GM18505 (cell line): ENCODE measurements at regions not wholly inside any gene's neighbourhood (a gene's known extent, or its start where the extent isn't known, plus 50 kb on each side); places are given as distances from the start of the nearest gene placed in this dataset.
"Not testable (repeated sequence)": the region's sequence is repeated elsewhere in the genome, so short reads cannot be mapped to it uniquely, and the experiment has no call there.

Experiments used
- ATAC-seq: cut with Tn5 transposase; IDR thresholded peaks from one replicate; pipeline ENCODE4 v1.9.1; 2021; ENCODE audit not compliant: unreplicated experiment
- POLR2A ChIP-seq: IDR thresholded peaks from 4 replicates; pipeline ENCODE4 v1.6.1; 2011; ENCODE audit warnings: borderline replicate concordance; ENCODE audit not compliant: insufficient read depth, insufficient read length; ENCODE audit errors: extremely low read depth

DNA sequence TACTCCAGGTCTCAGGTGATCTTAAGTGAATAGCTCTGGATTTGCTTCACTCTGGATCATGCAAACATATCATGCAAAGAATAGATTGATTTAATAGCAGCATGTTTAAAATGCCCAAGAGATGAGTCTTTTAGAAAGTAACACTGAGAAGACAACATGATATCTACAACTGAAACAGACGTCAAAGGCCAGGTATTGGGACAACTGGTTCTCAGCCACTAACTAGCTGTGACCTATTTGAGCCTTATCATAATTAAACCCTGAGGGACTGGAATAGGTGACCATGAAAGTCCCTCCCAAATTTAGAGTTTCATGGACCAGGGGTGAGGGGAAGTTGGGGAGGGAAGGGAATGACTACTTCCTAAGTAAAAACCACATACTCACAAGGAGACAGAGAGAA, 95.7 kb downstream of the NIBAN1 start:
- TF ChIP-seq POLR2A = no peak
- ATAC-seq = no peak

DNA sequence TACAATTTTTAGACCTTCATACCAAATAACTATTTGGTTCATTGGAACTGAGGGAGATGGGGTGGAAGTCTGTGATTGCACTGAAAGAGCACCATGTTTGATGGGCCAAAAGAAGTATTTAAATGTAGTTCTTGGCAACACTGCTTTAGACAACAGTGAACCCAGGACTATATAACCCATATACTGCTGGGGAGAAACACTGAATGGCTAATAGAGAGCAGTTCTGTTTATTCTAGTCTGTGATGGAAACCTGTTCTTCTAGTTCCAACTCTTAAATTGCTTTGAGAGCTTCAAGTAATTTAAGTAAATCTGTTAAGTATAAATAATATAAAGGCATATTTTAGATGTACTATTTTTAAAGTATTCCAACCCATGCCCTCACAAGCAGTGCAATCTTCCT, 96.3 kb downstream of the NIBAN1 start:
- no peak for ATAC-seq
- no peak for TF ChIP-seq POLR2A

DNA sequence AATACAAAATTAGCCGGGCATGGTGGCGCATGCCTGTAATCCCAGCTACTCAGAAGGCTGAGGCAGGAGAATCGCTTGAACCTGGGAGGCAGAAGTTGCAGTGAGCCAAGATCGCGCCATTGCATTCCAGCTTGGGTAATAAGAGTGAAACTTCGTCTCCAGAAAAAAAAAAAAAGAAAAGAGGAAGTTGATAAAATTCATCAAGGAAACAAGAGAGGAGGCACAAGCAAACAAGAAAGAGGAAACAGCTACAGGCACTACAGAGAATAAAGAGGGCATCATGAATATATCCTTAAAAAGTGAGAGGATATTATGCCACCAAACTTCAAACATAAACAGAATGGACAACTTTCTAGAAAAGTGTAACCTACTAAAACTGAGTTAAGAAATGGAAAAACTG, 98.3 kb downstream of the NIBAN1 start:
- not testable (repeated sequence) for ATAC-seq

DNA sequence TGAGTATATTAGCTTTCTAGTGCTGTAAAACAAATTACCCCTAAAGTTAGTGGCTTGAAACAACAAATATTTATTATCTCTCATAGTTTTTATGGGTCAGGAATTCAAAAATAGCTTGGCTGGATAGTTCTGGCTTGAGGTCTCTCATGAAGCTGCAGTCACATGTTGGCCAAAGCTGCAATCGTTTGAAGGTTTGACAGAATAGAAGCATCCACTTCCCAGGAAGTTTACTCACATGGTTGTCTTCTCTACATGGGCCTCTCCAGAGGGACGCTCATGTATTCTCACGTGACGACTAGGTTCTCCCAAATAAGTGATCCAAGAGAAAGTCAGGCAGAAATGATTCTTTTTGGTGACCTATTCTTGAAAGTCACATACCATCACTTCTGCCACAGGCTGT, 99.1 kb downstream of the NIBAN1 start:
- no peak for ATAC-seq
- TF ChIP-seq POLR2A = no peak

DNA sequence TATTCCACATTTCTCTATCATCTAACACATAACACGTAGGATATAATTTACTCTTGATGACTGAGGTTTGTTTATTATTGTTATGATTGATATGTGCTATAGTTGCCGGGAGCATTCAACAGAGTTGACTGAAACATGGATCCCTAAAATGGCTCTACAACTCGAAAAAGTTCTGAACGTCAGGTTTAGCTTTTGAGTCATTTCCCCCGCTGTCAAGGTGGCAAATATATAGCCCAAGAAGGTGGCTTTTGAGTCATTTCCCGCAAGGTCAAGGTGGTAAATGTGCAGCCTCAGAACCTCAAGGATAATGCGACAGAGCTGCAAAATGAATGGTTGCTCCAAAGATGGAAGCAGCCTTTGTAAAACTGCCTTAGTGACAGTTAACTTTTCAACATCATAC, 104.0 kb downstream of the NIBAN1 start:
- no peak for TF ChIP-seq POLR2A
- no peak for ATAC-seq

DNA sequence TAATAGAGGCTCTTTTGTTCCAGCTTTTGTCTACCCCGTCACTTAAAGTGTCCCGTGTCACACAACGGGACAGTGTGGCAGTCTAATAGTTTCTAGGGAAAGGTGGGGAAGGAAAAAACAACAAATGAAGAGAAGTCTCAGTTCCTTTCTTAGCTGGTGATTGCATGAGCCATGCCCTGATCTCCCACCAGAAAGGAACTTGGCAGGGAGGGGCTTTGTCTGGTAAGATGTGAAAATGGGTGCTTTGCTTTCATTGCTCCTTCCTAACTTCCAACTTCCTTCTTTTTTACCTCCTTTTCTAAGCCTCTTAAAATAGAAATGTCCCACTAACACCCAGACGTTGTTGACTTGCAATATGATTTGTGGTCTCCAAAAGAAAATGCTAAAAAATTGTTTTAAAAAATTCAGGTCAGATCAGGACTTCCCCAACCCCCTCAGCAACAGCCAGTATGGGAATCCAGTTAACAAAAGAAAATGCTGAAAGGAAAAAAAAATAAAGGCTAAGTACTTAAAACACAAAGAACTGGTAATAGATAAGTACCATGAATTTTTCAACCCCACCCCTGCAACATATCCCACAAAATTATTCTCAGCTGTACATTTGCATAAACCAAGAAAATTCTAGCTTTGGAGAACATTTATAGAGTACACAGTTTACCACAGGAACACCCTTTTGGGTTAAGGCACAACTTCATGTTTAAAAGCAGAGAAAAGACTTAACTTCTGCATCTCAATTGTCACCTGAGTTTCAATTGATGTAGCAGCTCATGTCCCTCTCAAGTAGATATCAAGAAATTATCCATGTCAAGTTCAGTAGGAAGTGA, 106.2 kb downstream of the NIBAN1 start:
- no peak for ATAC-seq
- TF ChIP-seq POLR2A = no peak

DNA sequence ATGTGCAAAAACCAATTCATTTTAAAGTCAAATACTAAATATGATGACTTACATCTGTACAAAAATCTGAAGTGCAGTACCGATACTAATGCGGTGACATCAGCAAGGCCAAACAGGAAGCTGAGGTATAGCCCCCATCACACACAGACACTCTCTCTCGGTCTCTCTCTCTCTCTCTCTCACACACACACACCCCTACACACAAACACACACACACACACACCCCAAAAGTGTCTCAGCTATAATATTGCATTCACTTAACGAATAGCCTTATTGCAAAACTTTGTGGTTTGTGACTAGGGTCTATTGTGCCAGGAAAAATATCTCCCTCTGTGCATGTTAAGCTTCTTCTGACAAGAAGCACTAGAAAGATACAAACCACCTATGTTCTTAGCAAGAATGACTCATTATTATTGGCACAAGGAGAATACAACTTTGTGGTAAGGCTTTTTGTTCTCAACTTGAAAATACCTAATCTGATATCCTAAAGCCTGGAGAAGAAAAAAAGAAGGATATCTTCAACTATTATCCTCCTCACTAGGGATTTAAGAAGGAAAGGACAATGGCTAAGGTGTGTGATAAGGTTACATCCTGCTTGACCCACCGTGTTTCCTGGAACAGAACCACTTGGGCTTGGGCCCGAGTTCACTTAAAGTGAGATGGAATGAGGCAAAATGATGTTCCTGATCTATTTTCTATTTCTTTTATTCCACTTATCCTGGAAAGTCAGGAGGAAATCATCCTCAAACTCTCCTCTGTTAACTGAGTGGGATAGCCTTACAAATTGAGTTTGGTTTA, 107.1 kb downstream of the NIBAN1 start:
- TF ChIP-seq POLR2A = no peak
- peak; percentile 94 for ATAC-seq

DNA sequence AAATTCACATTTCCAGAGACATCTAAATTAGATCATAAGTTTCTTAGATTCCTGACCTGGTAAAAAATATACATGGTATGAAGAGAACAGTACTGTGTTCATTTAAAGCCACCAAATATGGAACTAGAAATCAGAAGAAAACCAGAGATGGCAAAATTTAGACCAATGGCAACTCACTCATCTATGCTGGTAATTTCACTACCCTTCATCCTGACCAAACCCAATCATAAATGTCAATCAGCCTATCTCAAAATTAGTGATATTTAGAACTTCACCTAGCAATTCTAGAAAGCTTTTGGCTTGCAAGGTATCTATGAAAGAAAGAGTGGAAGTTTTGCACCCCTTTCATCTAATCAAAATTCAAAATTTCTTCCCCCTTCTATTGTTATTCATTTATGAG, 107.7 kb downstream of the NIBAN1 start:
- TF ChIP-seq POLR2A = no peak

DNA sequence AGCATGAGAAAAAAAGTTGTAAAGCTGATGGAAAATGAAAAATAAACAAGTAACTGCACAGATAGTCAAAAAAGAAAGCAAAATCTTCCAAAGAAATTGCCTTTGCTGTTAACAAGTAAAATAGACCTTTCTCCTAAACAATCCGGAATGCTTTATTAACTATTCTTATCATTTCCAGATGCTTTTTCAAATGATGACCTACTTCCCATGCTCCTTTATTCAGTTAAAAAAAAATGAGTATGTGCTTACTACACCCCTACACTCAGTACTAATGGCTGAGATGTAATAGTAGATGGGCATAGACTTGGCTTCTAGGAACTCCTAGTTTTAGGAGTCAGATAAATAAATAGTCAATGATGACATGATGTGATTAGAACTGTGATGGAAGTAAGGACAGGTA, 108.5 kb downstream of the NIBAN1 start:
- TF ChIP-seq POLR2A = no peak
- no peak for ATAC-seq

More for the DNA sequence above, 107.7 kb downstream of the NIBAN1 start:
- peak; percentile 3 for ATAC-seq

DNA sequence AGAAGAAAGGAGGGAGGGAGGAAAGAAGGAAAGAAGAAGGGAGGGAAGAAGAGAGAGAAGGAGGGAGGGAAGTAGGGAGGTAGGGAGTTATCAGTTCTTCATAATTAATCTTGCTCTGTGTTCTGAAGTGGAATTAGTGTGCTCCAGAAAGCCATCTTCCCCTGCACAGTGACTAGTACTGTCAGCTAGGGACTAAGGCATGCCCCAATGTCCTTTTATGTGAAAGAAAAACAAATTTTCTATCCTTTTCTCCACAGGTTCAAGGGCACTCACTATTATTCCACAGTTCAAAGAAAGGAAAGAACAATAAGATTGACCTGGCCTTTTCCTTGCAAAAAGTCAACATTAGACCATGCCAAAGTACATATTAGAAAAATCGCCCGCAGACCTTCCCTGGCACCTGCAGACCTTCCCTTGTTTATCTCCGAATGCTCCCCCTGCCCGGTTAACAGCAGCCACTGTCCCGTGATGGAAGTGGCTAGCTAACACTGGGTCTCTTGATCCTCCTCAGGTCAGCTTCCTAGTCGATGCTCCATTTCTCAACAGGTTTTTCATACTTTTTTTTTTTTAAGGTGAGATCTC, 107.2 kb upstream of the EDEM3 start:
- TF ChIP-seq POLR2A = no peak

DNA sequence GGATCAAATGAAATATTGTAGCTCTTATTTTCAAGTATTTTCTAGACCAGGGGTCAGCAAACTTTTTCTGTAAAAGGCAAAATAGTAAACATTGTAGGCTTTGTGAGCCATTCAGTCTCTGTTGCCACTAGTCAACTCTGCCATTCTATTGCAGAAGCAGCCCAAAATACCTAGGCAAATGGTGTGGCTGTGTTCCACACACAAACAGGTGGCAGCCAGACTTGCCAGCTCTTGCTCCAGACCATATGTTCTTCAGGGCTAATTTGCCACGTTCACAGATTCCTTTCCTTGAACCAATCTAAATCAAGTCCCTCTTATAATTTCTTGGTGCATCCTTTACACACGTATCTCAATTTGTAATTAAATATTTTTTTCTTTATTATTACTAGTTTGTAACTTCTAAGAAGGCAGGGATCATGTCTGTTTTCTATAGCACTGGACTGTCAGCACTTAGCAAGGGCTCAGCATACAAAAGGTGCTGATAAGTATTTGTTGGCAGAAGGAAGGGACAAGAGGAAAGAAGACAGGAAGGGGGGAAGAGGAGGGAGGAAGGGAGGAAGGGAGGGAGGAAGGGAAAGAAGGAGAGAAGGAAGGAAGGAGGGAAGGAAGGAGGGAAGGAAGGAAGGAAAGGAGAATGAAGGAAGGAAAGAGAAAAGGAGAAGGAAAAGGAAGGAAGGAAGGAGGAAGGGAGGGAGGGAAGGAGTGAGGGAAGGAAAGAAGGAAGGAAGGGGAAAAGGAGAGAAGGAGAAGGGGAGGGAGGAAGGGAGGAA, 106.5 kb upstream of the EDEM3 start:
- no peak for TF ChIP-seq POLR2A
- no peak for ATAC-seq

More for the DNA sequence above, 107.2 kb upstream of the EDEM3 start:
- ATAC-seq = no peak

DNA sequence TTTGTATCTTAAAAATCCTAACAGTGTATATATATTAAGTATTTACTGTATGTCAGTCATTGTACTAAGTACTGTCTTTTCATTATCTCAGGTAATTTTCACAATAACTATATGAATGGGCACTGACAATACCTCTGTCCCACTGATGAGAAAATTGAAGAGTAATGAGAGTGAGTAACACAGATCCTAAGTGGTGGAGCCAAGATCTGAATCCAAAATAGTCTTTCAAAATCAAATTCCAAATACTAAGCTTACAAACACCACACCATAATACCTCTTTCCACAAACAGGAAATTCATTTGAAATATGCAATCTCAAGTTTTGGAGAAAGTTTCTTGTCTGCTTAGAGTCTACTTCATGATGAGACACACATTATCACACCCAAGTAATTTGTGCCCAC, 105.9 kb upstream of the EDEM3 start:
- ATAC-seq = no peak
- TF ChIP-seq POLR2A = no peak
